Fibroblast of pulmonary artery (primary cell): ENCODE measurements at regions not wholly inside any gene's neighbourhood (a gene's known extent, or its start where the extent isn't known, plus 50 kb on each side); places are given as distances from the start of the nearest gene placed in this dataset.

Experiments used
- DNase-seq: peaks from one replicate; pipeline ENCODE4 v3.0.0-alpha.2; 2010; ENCODE audit warnings: low read depth
- H3K4me3 ChIP-seq: replicated peaks from 2 replicates; pipeline ENCODE4 v1.5.1; 2011; ENCODE audit warnings: low read depth, mild to moderate bottlenecking, control low read depth, low read length, moderate library complexity
- TF ChIP-seq, protein P1 (sequence below): IDR thresholded peaks from 2 replicates; pipeline ENCODE4 v1.5.1; 2011; ENCODE audit warnings: mild to moderate bottlenecking, control low read depth, low read length, inconsistent platforms; ENCODE audit errors: missing control alignments

DNA sequence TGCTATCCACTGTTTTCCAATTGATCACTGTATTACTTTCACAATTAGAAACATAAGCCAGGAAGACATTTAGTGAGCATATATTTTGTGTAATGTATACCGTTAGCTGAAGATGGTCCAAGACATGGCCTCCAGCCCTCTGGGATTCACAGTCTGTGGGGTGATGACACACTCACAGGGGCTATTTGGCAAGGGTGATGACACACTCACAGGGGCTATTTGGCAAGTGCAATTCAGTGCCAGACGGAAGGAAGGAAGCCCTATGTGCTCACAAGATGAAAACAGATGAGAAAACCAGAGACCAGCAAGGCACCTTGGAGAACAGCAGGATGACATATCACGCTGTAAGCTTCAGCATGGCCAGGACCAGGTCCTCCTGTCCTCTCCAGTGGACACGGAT is 183.7 kb downstream of the MBOAT1 start:
- no peak for DNase-seq
- no peak overlapping the region for H3K4me3 ChIP-seq
- TF ChIP-seq, protein P1, sequence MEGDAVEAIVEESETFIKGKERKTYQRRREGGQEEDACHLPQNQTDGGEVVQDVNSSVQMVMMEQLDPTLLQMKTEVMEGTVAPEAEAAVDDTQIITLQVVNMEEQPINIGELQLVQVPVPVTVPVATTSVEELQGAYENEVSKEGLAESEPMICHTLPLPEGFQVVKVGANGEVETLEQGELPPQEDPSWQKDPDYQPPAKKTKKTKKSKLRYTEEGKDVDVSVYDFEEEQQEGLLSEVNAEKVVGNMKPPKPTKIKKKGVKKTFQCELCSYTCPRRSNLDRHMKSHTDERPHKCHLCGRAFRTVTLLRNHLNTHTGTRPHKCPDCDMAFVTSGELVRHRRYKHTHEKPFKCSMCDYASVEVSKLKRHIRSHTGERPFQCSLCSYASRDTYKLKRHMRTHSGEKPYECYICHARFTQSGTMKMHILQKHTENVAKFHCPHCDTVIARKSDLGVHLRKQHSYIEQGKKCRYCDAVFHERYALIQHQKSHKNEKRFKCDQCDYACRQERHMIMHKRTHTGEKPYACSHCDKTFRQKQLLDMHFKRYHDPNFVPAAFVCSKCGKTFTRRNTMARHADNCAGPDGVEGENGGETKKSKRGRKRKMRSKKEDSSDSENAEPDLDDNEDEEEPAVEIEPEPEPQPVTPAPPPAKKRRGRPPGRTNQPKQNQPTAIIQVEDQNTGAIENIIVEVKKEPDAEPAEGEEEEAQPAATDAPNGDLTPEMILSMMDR = no peak

DNA sequence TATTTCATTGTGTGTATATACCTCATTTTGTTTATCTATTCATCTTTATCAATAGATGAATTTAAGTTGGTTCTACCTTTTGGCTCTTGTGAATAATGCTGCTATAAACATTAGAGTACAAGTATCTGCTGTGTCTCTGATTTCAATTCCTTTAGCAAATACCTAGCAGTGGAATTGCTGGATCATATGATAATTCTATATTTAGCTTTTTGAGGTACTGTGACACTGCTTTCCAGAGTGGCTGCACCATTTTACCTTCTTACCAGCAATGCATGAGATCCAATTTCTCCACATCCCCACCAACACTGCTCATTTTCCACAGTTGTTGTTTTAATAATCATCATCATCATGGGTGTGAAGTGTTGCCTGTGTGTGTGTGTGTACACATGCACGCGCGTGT is 182.3 kb downstream of the MBOAT1 start:
- TF ChIP-seq, protein P1 = no peak
- DNase-seq = no peak
- H3K4me3 ChIP-seq = no peak overlapping the region

DNA sequence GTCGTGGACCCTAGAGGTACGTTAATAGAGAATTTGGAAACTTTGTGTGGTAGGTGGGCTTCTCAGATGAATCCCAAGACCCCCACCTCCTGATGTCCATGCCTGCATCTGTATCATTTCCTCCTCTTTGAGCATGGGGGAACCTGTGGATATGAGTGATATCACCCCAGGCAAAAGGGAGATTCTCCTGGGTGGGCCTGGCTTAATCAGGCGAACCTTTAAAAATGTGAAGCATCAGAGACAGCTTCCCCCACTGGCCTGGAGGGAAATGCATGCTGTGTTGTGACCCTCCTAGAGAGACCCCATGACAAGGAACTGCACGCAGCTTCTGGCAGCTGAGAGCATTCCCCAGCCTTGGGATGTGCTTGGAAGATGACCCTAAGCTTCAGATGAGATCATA is 180.9 kb downstream of the MBOAT1 start:
- H3K4me3 ChIP-seq = no peak overlapping the region
- DNase-seq = no peak
- TF ChIP-seq, protein P1 = no peak

DNA sequence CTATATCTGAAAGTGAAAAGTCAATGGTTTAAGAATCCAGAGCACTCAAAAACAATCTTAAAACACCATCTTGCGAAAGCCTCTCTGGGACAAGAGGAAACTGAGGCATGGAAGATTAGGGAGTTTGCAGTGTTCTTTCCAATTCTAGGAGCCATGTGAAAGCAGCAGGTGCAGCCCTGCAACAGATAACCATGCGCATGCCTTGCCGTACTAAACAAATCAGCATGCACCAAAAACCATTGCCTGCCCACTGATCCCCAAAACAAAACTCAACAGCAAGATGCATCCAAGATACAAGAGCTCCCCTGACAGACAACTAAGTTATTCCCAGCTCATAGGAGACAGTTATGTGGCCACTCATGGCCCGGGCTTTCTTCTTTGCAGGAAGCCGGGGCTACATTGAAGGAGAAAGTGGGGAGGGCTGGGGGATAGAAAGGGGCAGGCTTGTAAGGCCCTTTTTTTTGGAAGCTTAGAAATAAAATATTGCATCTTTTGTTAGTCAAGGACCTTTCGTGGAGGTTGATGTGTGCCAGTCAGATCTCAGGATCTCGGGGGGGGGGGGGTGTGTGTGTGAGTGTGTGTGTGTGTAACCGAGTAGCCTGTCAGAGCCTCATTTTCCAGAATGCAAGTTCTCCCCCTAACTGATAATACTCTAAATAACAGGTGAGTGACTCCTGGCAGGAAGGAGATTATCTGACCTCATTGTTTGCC is 178.4 kb downstream of the MBOAT1 start:
- no peak for DNase-seq
- no peak overlapping the region for H3K4me3 ChIP-seq
- TF ChIP-seq, protein P1 = no peak

DNA sequence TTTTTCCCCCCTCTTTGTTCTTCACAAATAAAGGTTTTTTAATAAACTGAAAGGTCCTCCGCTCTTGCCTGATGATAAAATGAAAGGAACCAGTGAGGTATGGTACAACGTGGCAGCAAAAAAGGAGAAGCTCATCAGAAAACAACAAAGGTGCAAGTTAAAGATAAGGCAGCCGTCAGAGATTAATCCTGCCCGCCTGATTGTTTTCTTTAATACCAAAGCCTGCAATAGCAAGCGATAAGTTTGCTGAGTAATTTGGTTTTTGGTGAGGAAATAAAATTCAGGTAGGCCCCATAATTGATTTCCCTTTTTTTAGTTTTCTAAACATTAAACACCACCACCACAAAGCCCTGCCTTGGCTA is 177.9 kb downstream of the MBOAT1 start:
- H3K4me3 ChIP-seq = no peak overlapping the region
- no peak for DNase-seq
- TF ChIP-seq, protein P1 = no peak

DNA sequence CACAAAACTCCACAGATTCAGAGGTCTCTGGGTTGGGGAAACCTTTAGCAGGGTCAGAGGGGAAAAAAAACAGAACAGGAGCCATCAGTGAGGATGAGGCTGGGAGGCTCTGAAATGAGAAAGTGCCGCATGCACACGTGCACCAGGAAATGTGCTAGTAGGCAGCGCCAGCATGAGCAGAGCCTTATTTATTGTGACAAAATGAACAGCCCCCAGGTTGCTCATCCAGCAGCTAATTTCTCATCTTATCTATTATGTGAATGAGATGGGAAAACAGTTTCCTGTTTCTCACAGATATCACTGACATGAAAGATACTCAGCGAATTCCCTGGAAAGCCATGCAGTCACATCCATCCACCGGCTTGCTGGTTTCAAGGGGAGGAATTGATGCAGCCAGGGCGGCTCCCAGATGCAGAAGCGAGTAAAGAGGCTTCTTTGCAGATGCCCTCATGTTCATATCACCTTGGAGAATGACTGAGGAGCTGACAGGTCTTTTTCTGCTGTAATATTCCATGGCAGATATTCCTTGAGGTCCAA is 176.1 kb downstream of the MBOAT1 start:
- no peak for DNase-seq
- TF ChIP-seq, protein P1 = no peak

More for the DNA sequence above, 176.1 kb downstream of the MBOAT1 start:
- no peak overlapping the region for H3K4me3 ChIP-seq
